GM23338 (cell line): ENCODE measurements at regions not wholly inside any gene's neighbourhood (a gene's known extent, or its start where the extent isn't known, plus 50 kb on each side); places are given as distances from the start of the nearest gene placed in this dataset.
A peak's percentile ranks its signal among the peaks of the same experiment; 100 is the strongest.

Experiments used
- ATAC-seq: fragments of 200-7000 bp; cut with Tn5 transposase; 3 replicates; pipeline ENCODE4 v1.9.1; 2020
- DNase-seq: peaks from one replicate; pipeline ENCODE4 v3.0.0-alpha.2; 2015; ENCODE audit warnings: low spot score
- H2AFZ ChIP-seq: fragments of 200-600 bp; sonication (generic); 2 replicates; pipeline ENCODE4 v1.8.0; 2016; ENCODE audit warnings: antibody characterized with exemption, mild to moderate bottlenecking, moderate library complexity
- H3F3A ChIP-seq: fragments of 200-600 bp; sonication (generic); replicated peaks from 2 replicates; pipeline ENCODE4 v1.8.0; 2017; ENCODE audit warnings: antibody characterized with exemption, mixed run types, low read depth
- H3K27ac ChIP-seq: fragments of 200-600 bp; sonication (generic); 2 replicates; pipeline ENCODE4 v1.6.1; 2016; ENCODE audit warnings: low read depth
- H3K27me3 ChIP-seq: fragments of 200-600 bp; sonication (generic); 2 replicates; pipeline ENCODE4 v1.8.0; 2016; ENCODE audit warnings: mild to moderate bottlenecking, mixed run types, moderate library complexity; ENCODE audit not compliant: insufficient read depth
- H3K36me3 ChIP-seq: fragments of 200-600 bp; sonication (generic); 2 replicates; pipeline ENCODE4 v1.8.0; 2016; ENCODE audit warnings: mild to moderate bottlenecking; ENCODE audit not compliant: insufficient read depth
- H3K4me1 ChIP-seq: fragments of 200-600 bp; sonication (generic); 2 replicates; pipeline ENCODE4 v1.8.0; 2016; ENCODE audit warnings: mild to moderate bottlenecking, moderate library complexity; ENCODE audit not compliant: insufficient read depth
- H3K4me2 ChIP-seq: fragments of 200-600 bp; sonication (generic); 2 replicates; pipeline ENCODE4 v1.7.1; 2017; ENCODE audit warnings: mixed run types
- H3K4me3 ChIP-seq: fragments of 200-600 bp; sonication (generic); 2 replicates; pipeline ENCODE4 v1.6.1; 2016; ENCODE audit warnings: mixed run types
- H3K79me2 ChIP-seq: fragments of 200-600 bp; sonication (generic); replicated peaks from 2 replicates; pipeline ENCODE4 v1.8.0; 2017; ENCODE audit warnings: mild to moderate bottlenecking; ENCODE audit not compliant: insufficient read depth
- H3K9me2 ChIP-seq: fragments of 200-600 bp; sonication (generic); 2 replicates; pipeline ENCODE4 v1.8.0; 2017; ENCODE audit not compliant: insufficient read depth
- H4K20me1 ChIP-seq: fragments of 200-600 bp; sonication (generic); replicated peaks from 2 replicates; pipeline ENCODE4 v1.8.0; 2017; ENCODE audit warnings: mild to moderate bottlenecking; ENCODE audit not compliant: insufficient read depth
- H3K27ac Mint-ChIP-seq: 2 replicates; pipeline ENCODE4 v1.8.0; 2020; ENCODE audit warnings: inconsistent platforms, mild to moderate bottlenecking, moderate library complexity, mixed read lengths
- H3K27me3 Mint-ChIP-seq: 3 replicates; pipeline ENCODE4 v1.8.0; 2022; ENCODE audit warnings: low read depth, mild to moderate bottlenecking, moderate library complexity, mixed read lengths, inconsistent platforms; ENCODE audit not compliant: insufficient read depth, poor library complexity
- H3K36me3 Mint-ChIP-seq: 3 replicates; pipeline ENCODE4 v1.8.0; 2021; ENCODE audit warnings: low read depth, mild to moderate bottlenecking, inconsistent platforms, moderate library complexity, mixed read lengths
- H3K4me1 Mint-ChIP-seq: 3 replicates; pipeline ENCODE4 v1.8.0; 2020; ENCODE audit warnings: mild to moderate bottlenecking, inconsistent platforms, mixed read lengths
- H3K4me3 Mint-ChIP-seq: 3 replicates; pipeline ENCODE4 v1.8.0; 2021; ENCODE audit warnings: moderate library complexity, mild to moderate bottlenecking, inconsistent platforms, mixed read lengths
- H3K9me3 Mint-ChIP-seq: 3 replicates; pipeline ENCODE4 v1.8.0; 2020; ENCODE audit warnings: moderate library complexity, mild to moderate bottlenecking, inconsistent platforms, mixed read lengths
- ETS1 ChIP-seq: IDR thresholded peaks from 2 replicates; pipeline ENCODE4 v1.6.1; 2016; ENCODE audit warnings: antibody characterized with exemption
- EZH2phosphoT487 ChIP-seq: fragments of 200-600 bp; sonication (generic); IDR thresholded peaks from one replicate; pipeline ENCODE4 v1.8.1; 2018; ENCODE audit warnings: antibody characterized with exemption; ENCODE audit not compliant: unreplicated experiment
- POLR2AphosphoS5 ChIP-seq: IDR thresholded peaks from 2 replicates; pipeline ENCODE4 v1.6.1; 2016; ENCODE audit warnings: antibody characterized with exemption, low read depth
- ZNF462 ChIP-seq: fragments of 250-450 bp; sonication (Bioruptor Pico); IDR thresholded peaks from 2 replicates; pipeline ENCODE4 v1.5.0; 2020; ENCODE audit warnings: mild to moderate bottlenecking, moderate library complexity

- Mint-ChIP-seq H3K4me1 (peaks cover 29% of the 10 kb centered on the region), H3K36me3 (no peaks in the 10 kb centered on the region), H3K4me3 (no peak overlapping the region), H3K9me3 (no peaks in the 10 kb centered on the region), H3K27me3 (peaks cover 2% of the 10 kb centered on the region), H3K27ac (no peak overlapping the region)
- Histone ChIP-seq H2AFZ (0 out of 2 replicates have a peak overlapping the region, but pooled peaks have one; percentile 23), H3K27ac (no peak overlapping the region), H3K27me3 (no peaks in the 10 kb centered on the region), H4K20me1 (no peaks in the 10 kb centered on the region), H3K36me3 (no peaks in the 10 kb centered on the region), H3K4me2 (no peak overlapping the region), H3K4me1 (peaks cover 25% of the 10 kb centered on the region), H3K4me3 (no peak overlapping the region), H3F3A (no peaks in the 10 kb centered on the region), H3K9me2 (peaks cover 18% of the 10 kb centered on the region; the same call in 1 of the 2 replicates), H3K79me2 (no peaks in the 10 kb centered on the region)
- ATAC-seq, result no peak
- no peak for TF ChIP-seq POLR2AphosphoS5
- no peak for TF ChIP-seq EZH2phosphoT487
- no peak for TF ChIP-seq ETS1
- no peak for TF ChIP-seq ZNF462 (CRISPR knock-in tag)
- no peak for DNase-seq
Measured at GRCh38 chr11:112631333-112631732, 329.9 kb upstream of the NCAM1 start.
